ENCODE measurements at regions not wholly inside any gene's neighbourhood (a gene's known extent, or its start where the extent isn't known, plus 50 kb on each side); places are given as distances from the start of the nearest gene placed in this dataset.
A peak's percentile ranks its signal among the peaks of the same experiment; 100 is the strongest.

- Histone ChIP-seq H3K9ac (ENCODE audit: low read length) (no peak overlapping the region), H3K4me3 (ENCODE audit: low read length) (no peak overlapping the region), H3K27ac (ENCODE audit: low read depth, low read length) (peak overlapping the region; percentile 54), H3K4me1 (ENCODE audit: control insufficient read depth, insufficient read depth, low read length) (peaks cover 11% of the 10 kb centered on the region), H3K36me3 (ENCODE audit: control insufficient read depth, insufficient read depth, low read length) (no peaks in the 10 kb centered on the region), H3K27me3 (ENCODE audit: control insufficient read depth, insufficient read depth, low read length) (no peaks in the 10 kb centered on the region)
Measured at GRCh38 chr2:207239754-207240494, 74.2 kb upstream of the KLF7 start.

GRCh38 chr2:207240649-207241048 is 74.9 kb upstream of the KLF7 start:
- Histone ChIP-seq H3K36me3 (ENCODE audit: control insufficient read depth, insufficient read depth, low read length) (no peaks in the 10 kb centered on the region), H3K27me3 (ENCODE audit: control insufficient read depth, insufficient read depth, low read length) (no peaks in the 10 kb centered on the region), H3K4me3 (ENCODE audit: low read length) (no peak overlapping the region), H3K27ac (ENCODE audit: low read depth, low read length) (no peak overlapping the region), H3K9ac (ENCODE audit: low read length) (no peak overlapping the region), H3K4me1 (ENCODE audit: control insufficient read depth, insufficient read depth, low read length) (peaks cover 11% of the 10 kb centered on the region)

- Histone ChIP-seq H3K4me1 (ENCODE audit: control insufficient read depth, insufficient read depth, low read length) (peaks cover 11% of the 10 kb centered on the region), H3K36me3 (ENCODE audit: control insufficient read depth, insufficient read depth, low read length) (no peaks in the 10 kb centered on the region), H3K4me3 (ENCODE audit: low read length) (no peak overlapping the region), H3K27me3 (ENCODE audit: control insufficient read depth, insufficient read depth, low read length) (no peaks in the 10 kb centered on the region), H3K9ac (ENCODE audit: low read length) (no peak overlapping the region), H3K27ac (ENCODE audit: low read depth, low read length) (no peak overlapping the region)
Measured at GRCh38 chr2:207241198-207241597, 75.5 kb upstream of the KLF7 start.

- no peaks in the 10 kb centered on the region for H3K36me3 ChIP-seq (ENCODE audit: control insufficient read depth, insufficient read depth, low read length)
- no peak overlapping the region for H3K27ac ChIP-seq (ENCODE audit: low read depth, low read length)
- H3K9ac ChIP-seq (ENCODE audit: low read length), result no peak overlapping the region
- peaks cover 11% of the 10 kb centered on the region for H3K4me1 ChIP-seq (ENCODE audit: control insufficient read depth, insufficient read depth, low read length)
- H3K27me3 ChIP-seq (ENCODE audit: control insufficient read depth, insufficient read depth, low read length), result no peaks in the 10 kb centered on the region
- no peak overlapping the region for H3K4me3 ChIP-seq (ENCODE audit: low read length)
Measured at GRCh38 chr2:207243601-207244000, 77.9 kb upstream of the KLF7 start.

GRCh38 chr2:207244971-207245925 is 79.5 kb upstream of the KLF7 start:
- no peak overlapping the region for H3K27ac ChIP-seq (ENCODE audit: low read depth, low read length)
- no peak overlapping the region for H3K9ac ChIP-seq (ENCODE audit: low read length)
- H3K4me1 ChIP-seq (ENCODE audit: control insufficient read depth, insufficient read depth, low read length), result no peaks in the 10 kb centered on the region
- no peaks in the 10 kb centered on the region for H3K27me3 ChIP-seq (ENCODE audit: control insufficient read depth, insufficient read depth, low read length)
- H3K36me3 ChIP-seq (ENCODE audit: control insufficient read depth, insufficient read depth, low read length), result no peaks in the 10 kb centered on the region
- no peak overlapping the region for H3K4me3 ChIP-seq (ENCODE audit: low read length)

GRCh38 chr2:207248702-207249377 is 83.1 kb upstream of the KLF7 start:
- Histone ChIP-seq H3K27me3 (ENCODE audit: control insufficient read depth, insufficient read depth, low read length) (no peaks in the 10 kb centered on the region), H3K36me3 (ENCODE audit: control insufficient read depth, insufficient read depth, low read length) (no peaks in the 10 kb centered on the region), H3K9ac (ENCODE audit: low read length) (no peak overlapping the region), H3K4me3 (ENCODE audit: low read length) (no peak overlapping the region), H3K27ac (ENCODE audit: low read depth, low read length) (no peak overlapping the region), H3K4me1 (ENCODE audit: control insufficient read depth, insufficient read depth, low read length) (no peaks in the 10 kb centered on the region)

- Histone ChIP-seq H3K27me3 (ENCODE audit: control insufficient read depth, insufficient read depth, low read length) (no peaks in the 10 kb centered on the region), H3K27ac (ENCODE audit: low read depth, low read length) (no peak overlapping the region), H3K36me3 (ENCODE audit: control insufficient read depth, insufficient read depth, low read length) (no peaks in the 10 kb centered on the region), H3K4me3 (ENCODE audit: low read length) (no peak overlapping the region), H3K4me1 (ENCODE audit: control insufficient read depth, insufficient read depth, low read length) (peaks cover 10% of the 10 kb centered on the region), H3K9ac (ENCODE audit: low read length) (no peak overlapping the region)
Measured at GRCh38 chr2:207251022-207251421, 85.3 kb upstream of the KLF7 start.

- no peaks in the 10 kb centered on the region for H3K36me3 ChIP-seq (ENCODE audit: control insufficient read depth, insufficient read depth, low read length)
- no peak overlapping the region for H3K27ac ChIP-seq (ENCODE audit: low read depth, low read length)
- H3K4me1 ChIP-seq (ENCODE audit: control insufficient read depth, insufficient read depth, low read length), result peaks cover 16% of the 10 kb centered on the region
- H3K27me3 ChIP-seq (ENCODE audit: control insufficient read depth, insufficient read depth, low read length), result no peaks in the 10 kb centered on the region
- H3K9ac ChIP-seq (ENCODE audit: low read length), result no peak overlapping the region
- no peak overlapping the region for H3K4me3 ChIP-seq (ENCODE audit: low read length)
Measured at GRCh38 chr2:207251573-207252192, 85.9 kb upstream of the KLF7 start.

GRCh38 chr2:207252416-207252815 is 86.7 kb upstream of the KLF7 start:
- Histone ChIP-seq H3K27ac (ENCODE audit: low read depth, low read length) (no peak overlapping the region), H3K27me3 (ENCODE audit: control insufficient read depth, insufficient read depth, low read length) (no peaks in the 10 kb centered on the region), H3K4me1 (ENCODE audit: control insufficient read depth, insufficient read depth, low read length) (peaks cover 20% of the 10 kb centered on the region), H3K9ac (ENCODE audit: low read length) (no peak overlapping the region), H3K4me3 (ENCODE audit: low read length) (no peak overlapping the region), H3K36me3 (ENCODE audit: control insufficient read depth, insufficient read depth, low read length) (no peaks in the 10 kb centered on the region)

GRCh38 chr2:207252979-207253645 is 87.4 kb upstream of the KLF7 start:
- H3K9ac ChIP-seq (ENCODE audit: low read length), result no peak overlapping the region
- H3K4me3 ChIP-seq (ENCODE audit: low read length), result no peak overlapping the region
- H3K27ac ChIP-seq (ENCODE audit: low read depth, low read length), result no peak overlapping the region
- H3K27me3 ChIP-seq (ENCODE audit: control insufficient read depth, insufficient read depth, low read length), result no peaks in the 10 kb centered on the region
- H3K4me1 ChIP-seq (ENCODE audit: control insufficient read depth, insufficient read depth, low read length), result peaks cover 27% of the 10 kb centered on the region
- no peaks in the 10 kb centered on the region for H3K36me3 ChIP-seq (ENCODE audit: control insufficient read depth, insufficient read depth, low read length)

GRCh38 chr2:207253666-207254345 is 88.1 kb upstream of the KLF7 start:
- no peaks in the 10 kb centered on the region for H3K36me3 ChIP-seq (ENCODE audit: control insufficient read depth, insufficient read depth, low read length)
- no peak overlapping the region for H3K9ac ChIP-seq (ENCODE audit: low read length)
- peaks cover 30% of the 10 kb centered on the region for H3K4me1 ChIP-seq (ENCODE audit: control insufficient read depth, insufficient read depth, low read length)
- H3K27me3 ChIP-seq (ENCODE audit: control insufficient read depth, insufficient read depth, low read length), result no peaks in the 10 kb centered on the region
- H3K4me3 ChIP-seq (ENCODE audit: low read length), result no peak overlapping the region
- H3K27ac ChIP-seq (ENCODE audit: low read depth, low read length), result no peak overlapping the region

Measured in rectal smooth muscle tissue (tissue), 1 donor.